NCI-H748 treated with DMSO at 0.1 percent for 48 hours (cell line): ENCODE measurements at regions not wholly inside any gene's neighbourhood (a gene's known extent, or its start where the extent isn't known, plus 50 kb on each side); places are given as distances from the start of the nearest gene placed in this dataset.

ENCODE experiments used
- DNase-seq: peaks from one replicate; lab custom pipeline; 2025; lab: John Stamatoyannopoulos, UW

- no peak for DNase-seq
Observed at GRCh38 chr2:56444339-56444738, 260.5 kb downstream of the CCDC85A start.

GRCh38 chr2:56448403-56449001 lies 264.7 kb downstream of the CCDC85A start:
- no peak for DNase-seq

DNA sequence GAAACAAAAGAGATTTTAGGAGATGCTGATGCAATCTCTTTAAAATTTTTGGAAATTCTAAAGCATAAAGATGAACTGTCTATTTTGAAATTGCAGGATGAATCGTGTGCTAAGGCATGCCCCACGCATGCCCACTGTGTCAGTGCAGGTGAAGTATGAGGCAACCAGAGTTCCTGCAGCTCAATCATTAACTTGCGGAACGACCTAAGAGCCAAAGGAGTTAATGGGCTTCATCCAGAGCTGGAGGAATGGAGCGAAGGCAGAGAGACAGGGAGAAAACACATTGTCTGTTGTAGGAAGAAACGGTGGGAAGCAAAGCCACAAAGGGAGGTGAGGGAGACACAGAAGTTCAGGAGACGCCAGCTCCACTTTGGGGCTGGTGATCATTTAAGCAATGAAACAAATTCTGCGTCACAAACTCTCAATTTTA lies 265.2 kb downstream of the CCDC85A start:
- DNase-seq = no peak

- DNase-seq = no peak
Observed at GRCh38 chr2:56449449-56449860, 265.7 kb downstream of the CCDC85A start.

DNA sequence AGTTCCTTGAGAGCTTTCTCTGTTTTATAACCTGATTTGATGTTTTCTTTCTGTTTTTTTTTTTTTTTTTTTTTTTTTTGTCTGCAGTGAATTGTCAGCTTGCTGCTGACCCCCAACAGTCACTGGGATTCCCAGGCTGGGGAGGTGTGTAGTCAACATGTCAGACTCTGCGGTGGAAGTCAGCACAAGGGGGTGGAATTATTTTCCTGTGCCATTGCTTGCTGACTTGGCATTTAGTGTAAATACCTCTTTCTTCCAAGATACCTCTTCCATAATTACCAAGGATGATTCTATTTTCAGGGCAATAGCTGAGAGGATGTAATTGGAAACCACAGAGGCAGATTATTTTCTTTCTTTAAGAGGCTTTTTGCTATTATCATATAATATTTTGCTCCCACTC lies 266.3 kb downstream of the CCDC85A start:
- DNase-seq = no peak

DNA sequence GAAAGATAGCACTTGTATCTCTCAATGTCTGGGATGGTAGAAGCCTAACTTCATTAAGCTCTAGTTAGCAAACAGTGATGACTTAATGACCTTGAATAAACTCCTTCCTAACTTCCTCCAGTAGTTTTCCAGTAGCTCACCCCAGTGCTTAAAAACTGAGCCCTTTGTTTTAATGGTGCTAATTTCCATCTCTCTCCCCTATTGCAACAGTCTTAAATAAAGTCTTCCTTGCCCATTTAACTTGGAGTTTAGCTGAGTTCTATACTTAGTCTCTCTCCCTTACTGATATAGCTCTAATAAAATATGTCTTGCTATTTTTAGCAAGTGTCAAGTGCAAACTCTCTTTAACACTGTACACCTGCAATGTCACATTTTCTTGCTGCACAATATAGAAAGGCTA lies 267.0 kb downstream of the CCDC85A start:
- DNase-seq = no peak

- no peak for DNase-seq
Observed at GRCh38 chr2:56455642-56456041, 271.9 kb downstream of the CCDC85A start.

DNA sequence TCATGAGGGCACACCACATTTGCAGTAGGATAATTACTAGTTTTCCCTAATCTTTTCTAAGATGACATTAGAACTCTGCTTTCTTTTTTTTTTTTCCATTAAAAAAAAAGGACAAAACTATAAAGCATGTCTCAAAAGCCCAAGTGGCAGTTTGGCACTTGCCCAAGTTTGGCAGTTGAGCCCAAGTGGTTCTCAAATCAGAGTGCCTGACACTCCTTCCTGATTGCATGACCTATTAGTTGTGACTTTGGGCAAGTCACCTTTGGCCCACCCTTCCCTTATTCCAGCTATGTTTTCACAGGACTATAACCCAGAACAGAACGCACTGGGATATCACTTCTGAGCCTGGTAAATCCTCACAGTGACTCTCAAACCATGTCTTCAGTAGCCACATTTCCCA lies 273.0 kb downstream of the CCDC85A start:
- no peak for DNase-seq

- no peak for DNase-seq
Observed at GRCh38 chr2:56460508-56460907, 276.7 kb downstream of the CCDC85A start.

DNA sequence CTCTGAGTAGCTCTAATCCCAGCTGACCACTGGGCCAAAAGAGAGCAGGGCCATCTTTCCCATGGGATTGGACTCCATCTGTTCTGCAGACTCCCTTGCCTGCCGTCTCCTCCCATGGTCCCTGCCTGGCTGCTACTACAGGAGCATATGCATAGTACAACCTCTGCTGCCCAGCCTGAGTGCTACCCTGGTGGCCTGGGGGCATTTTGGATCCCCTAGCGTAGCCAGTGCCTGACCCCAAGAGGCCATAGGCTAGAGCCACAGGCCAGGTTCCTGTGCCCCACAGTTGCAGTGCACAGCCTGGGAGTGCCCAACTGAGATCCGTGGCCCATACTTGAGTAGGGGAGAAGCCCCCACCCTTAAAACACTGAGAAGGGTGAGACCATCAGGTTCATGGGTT lies 280.3 kb downstream of the CCDC85A start:
- DNase-seq = no peak

DNA sequence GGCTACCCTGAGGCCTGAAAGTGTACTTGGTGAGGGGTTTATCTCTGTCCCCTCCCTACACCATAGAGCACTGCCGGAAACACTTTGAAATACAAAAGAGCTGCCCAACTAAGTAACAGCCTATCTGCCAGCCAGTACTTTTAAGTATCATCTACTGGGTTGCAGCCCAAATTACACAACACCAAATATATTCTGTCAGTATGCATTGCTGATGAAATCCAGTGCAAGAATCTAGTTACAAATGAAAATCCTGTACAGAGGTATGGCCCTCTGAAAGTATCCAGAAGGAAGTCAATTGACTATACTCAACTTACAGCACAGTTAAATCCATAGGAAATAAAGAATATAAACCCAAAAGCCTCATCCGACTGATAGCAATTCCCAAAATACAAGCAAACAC lies 280.8 kb downstream of the CCDC85A start:
- DNase-seq = no peak

- no peak for DNase-seq
Observed at GRCh38 chr2:56465491-56465890, 281.7 kb downstream of the CCDC85A start.

DNA sequence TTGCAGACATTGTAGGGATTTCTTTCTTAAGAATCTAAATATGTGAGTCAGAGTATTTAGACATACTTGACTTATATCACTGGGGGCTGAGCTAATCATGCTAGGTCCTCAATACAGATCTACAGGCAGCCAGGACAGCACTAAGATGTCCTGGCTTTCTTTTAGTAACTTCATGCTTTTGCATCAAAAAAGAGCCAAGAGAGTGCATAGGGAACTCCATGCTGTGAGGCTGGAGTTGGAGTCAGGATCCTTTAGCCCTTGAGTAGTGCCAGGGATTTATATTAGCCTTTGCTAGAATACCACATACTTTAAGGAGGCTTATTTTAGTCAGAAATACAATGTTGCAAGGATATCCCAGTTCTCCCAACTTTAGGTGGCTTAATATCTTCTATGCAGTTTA lies 289.7 kb downstream of the CCDC85A start:
- DNase-seq = no peak

DNA sequence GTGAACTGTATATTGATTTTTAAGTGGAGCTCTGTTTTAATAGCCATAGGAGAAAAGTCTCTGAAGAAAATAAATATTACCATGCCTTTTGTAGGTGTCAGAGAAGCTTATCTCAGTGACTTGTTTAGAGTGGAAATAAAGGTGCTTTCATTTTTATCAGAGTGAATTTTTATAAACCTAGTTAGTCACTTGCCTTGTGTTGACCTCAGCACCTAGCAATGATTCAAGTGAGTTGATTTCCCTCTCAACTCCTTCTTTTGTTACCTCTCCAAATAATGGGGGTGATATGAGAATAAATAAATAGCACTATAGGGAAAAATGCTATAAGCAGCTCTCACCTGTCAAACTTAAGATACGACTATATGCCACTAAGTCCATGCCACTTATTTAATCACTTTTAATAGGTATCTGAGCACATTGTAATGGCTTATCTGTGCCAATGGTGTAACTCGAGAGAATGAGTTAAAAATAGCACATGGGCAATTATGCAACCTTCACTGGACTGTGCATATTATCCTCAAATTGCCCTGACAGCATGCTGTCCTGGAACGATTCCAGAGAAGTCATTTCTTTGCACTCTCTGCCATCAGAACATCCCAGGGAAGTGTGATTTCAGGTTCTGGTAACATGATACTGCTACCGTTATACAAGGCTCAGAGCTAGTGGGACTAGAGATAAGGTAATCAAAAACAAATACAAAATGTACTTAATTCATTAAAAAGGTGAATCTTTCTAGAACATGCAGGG lies 290.8 kb downstream of the CCDC85A start:
- peak; percentile 47 for DNase-seq

GRCh38 chr2:56475191-56475590 lies 291.4 kb downstream of the CCDC85A start:
- no peak for DNase-seq

- no peak for DNase-seq
Observed at GRCh38 chr2:56476509-56477071, 292.8 kb downstream of the CCDC85A start.

- DNase-seq = no peak
Observed at GRCh38 chr2:56478027-56478426, 294.2 kb downstream of the CCDC85A start.

- no peak for DNase-seq
Observed at GRCh38 chr2:56483081-56483480, 299.3 kb downstream of the CCDC85A start.

GRCh38 chr2:56484906-56485305 lies 301.1 kb downstream of the CCDC85A start:
- DNase-seq = no peak

DNA sequence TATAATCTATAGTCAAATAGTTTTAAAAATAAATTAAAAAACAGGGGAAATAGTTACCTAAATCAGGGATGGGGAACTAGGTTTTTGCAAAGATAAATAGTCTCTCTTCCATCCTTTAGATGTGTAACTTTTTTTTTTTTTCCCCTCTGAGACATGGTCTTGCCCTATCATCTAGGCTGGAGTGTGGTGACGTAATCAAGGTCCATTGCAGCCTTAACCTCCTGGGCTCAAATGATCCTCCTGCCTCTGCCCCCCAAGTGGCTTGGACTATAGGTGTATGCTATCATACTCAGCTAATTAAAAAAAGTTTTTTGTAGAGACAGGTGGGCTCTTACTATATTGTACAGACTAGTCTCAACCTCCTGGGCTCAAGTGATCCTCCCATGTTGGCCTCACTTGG lies 316.5 kb downstream of the CCDC85A start:
- no peak for DNase-seq

GRCh38 chr2:56502616-56503015 lies 318.8 kb downstream of the CCDC85A start:
- DNase-seq = no peak

DNA sequence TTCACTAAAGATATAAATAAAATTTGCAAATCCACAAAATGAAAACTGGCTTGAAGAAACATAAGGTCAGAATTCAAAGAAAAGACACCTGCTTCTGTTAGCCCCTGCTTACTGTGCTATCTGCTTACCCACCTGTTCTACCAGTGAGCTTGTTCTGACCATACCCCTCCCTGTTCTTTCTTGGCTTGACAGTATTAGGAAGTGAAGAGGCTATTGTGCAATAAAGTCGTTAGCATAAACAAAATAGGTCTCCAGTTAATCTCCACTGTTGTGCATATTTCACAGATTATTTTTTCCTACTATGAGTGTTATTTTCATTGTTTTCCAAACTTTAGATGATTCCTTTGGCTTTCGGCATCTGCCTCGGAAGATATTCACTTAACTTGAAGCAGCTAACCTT lies 322.1 kb downstream of the CCDC85A start:
- no peak for DNase-seq

- DNase-seq = no peak
Observed at GRCh38 chr2:56508662-56509061, 324.9 kb downstream of the CCDC85A start.

GRCh38 chr2:56510610-56511009 lies 326.8 kb downstream of the CCDC85A start:
- DNase-seq = no peak
